ENCODE measurements at regions not wholly inside any gene's neighbourhood (a gene's known extent, or its start where the extent isn't known, plus 50 kb on each side); places are given as distances from the start of the nearest gene placed in this dataset.

DNA sequence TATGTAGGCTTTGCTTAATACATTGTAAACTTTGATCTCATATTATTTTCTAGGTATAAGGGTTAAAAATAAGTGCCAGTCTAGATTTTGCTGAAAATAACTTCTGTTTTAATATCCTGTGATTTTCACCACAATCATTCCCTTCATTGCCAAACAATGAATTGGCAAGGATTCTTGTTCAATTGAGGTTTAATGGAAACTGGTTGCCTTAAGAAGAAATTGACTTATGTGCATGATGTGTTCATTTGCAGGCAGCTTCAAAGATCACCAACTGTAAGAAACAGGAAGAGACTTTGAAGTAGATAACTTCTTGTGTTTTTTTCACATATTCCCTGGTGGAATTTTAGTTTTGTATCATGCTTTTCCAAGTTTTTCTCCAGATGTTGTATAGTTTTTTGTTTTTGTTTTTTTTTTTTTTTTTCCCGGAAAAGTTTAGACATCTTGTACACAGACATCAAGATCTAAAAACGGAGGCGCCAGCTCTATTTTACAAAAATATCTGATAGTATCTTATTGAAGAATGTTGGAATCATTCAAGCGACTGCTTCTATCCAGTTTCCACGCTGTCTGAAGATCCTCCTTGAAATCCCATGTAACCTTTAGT is 108.3 kb downstream of the POSTN start (continued):
- TF ChIP-seq, protein P1, sequence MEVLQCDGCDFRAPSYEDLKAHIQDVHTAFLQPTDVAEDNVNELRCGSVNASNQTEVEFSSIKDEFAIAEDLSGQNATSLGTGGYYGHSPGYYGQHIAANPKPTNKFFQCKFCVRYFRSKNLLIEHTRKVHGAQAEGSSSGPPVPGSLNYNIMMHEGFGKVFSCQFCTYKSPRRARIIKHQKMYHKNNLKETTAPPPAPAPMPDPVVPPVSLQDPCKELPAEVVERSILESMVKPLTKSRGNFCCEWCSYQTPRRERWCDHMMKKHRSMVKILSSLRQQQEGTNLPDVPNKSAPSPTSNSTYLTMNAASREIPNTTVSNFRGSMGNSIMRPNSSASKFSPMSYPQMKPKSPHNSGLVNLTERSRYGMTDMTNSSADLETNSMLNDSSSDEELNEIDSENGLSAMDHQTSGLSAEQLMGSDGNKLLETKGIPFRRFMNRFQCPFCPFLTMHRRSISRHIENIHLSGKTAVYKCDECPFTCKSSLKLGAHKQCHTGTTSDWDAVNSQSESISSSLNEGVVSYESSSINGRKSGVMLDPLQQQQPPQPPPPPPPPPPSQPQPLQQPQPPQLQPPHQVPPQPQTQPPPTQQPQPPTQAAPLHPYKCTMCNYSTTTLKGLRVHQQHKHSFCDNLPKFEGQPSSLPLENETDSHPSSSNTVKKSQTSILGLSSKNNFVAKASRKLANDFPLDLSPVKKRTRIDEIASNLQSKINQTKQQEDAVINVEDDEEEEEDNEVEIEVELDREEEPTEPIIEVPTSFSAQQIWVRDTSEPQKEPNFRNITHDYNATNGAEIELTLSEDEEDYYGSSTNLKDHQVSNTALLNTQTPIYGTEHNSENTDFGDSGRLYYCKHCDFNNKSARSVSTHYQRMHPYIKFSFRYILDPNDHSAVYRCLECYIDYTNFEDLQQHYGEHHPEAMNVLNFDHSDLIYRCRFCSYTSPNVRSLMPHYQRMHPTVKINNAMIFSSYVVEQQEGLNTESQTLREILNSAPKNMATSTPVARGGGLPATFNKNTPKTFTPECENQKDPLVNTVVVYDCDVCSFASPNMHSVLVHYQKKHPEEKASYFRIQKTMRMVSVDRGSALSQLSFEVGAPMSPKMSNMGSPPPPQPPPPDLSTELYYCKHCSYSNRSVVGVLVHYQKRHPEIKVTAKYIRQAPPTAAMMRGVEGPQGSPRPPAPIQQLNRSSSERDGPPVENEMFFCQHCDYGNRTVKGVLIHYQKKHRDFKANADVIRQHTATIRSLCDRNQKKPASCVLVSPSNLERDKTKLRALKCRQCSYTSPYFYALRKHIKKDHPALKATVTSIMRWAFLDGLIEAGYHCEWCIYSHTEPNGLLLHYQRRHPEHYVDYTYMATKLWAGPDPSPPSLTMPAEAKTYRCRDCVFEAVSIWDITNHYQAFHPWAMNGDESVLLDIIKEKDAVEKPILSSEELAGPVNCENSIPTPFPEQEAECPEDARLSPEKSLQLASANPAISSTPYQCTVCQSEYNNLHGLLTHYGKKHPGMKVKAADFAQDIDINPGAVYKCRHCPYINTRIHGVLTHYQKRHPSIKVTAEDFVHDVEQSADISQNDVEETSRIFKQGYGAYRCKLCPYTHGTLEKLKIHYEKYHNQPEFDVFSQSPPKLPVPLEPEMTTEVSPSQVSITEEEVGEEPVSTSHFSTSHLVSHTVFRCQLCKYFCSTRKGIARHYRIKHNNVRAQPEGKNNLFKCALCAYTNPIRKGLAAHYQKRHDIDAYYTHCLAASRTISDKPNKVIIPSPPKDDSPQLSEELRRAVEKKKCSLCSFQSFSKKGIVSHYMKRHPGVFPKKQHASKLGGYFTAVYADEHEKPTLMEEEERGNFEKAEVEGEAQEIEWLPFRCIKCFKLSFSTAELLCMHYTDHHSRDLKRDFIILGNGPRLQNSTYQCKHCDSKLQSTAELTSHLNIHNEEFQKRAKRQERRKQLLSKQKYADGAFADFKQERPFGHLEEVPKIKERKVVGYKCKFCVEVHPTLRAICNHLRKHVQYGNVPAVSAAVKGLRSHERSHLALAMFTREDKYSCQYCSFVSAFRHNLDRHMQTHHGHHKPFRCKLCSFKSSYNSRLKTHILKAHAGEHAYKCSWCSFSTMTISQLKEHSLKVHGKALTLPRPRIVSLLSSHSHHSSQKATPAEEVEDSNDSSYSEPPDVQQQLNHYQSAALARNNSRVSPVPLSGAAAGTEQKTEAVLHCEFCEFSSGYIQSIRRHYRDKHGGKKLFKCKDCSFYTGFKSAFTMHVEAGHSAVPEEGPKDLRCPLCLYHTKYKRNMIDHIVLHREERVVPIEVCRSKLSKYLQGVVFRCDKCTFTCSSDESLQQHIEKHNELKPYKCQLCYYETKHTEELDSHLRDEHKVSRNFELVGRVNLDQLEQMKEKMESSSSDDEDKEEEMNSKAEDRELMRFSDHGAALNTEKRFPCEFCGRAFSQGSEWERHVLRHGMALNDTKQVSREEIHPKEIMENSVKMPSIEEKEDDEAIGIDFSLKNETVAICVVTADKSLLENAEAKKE (CRISPR knock-in tag; IDR thresholded peaks at IDR 0.05) = no peak
- TF ChIP-seq CREB1 (CRISPR knock-in tag; IDR thresholded peaks at IDR 0.05; ENCODE audit: low read depth) (no peak), POLR2AphosphoS5 (IDR thresholded peaks at IDR 0.05; ENCODE audit: low read depth) (no peak), ZNF114 (CRISPR knock-in tag; IDR thresholded peaks at IDR 0.05) (no peak), NANOG (IDR thresholded peaks at IDR 0.05; ENCODE audit: borderline replicate concordance) (no peak), EZH2phosphoT487 (IDR thresholded peaks at IDR 0.05; ENCODE audit: unreplicated experiment) (no peak), STAT1 (IDR thresholded peaks at IDR 0.05; ENCODE audit: unreplicated experiment) (no peak), JUNB (IDR thresholded peaks at IDR 0.05; ENCODE audit: unreplicated experiment) (no peak)

DNA sequence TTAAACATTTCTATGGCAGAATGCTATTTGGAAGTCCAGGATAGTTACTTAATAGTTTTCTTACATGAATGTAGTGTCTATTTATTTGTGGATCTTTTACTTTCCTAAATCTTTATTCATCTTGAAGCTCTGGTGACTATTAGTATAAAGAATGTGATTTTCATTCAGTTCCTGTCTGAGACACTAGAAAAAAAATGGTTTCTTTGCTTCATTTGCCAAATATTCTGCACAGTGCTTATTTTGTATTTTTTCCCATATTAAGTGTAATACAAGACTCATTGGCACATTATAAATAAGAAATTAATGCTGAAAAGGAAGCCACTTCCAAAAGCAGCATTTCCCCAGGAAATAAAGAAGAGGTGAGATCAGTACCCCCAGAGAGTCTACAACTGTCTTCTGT is 109.8 kb downstream of the POSTN start:
- Histone ChIP-seq H3K27me3 (ENCODE audit: insufficient read depth) (no peaks in the 10 kb centered on the region), H3K79me2 (replicated peaks; ENCODE audit: insufficient read depth) (no peaks in the 10 kb centered on the region), H3K4me1 (ENCODE audit: insufficient read depth) (no peaks in the 10 kb centered on the region), H3K27ac (ENCODE audit: low read depth) (no peak overlapping the region), H2AFZ (no peak overlapping the region), H3K4me3 (no peak overlapping the region), H3K9me2 (ENCODE audit: insufficient read depth) (no peaks in the 10 kb centered on the region), H3K36me3 (ENCODE audit: insufficient read depth) (no peaks in the 10 kb centered on the region), H4K20me1 (replicated peaks; ENCODE audit: insufficient read depth) (no peaks in the 10 kb centered on the region), H3F3A (replicated peaks; ENCODE audit: low read depth) (no peaks in the 10 kb centered on the region), H3K4me2 (no peak overlapping the region)
- no peak for TF ChIP-seq STAT1 (IDR thresholded peaks at IDR 0.05; ENCODE audit: unreplicated experiment)
- no peak for DNase-seq (ENCODE audit: low spot score)
- no peak for ATAC-seq
- H3K27me3 Mint-ChIP-seq (ENCODE audit: insufficient read depth, low read depth, poor library complexity) = peaks cover 5% of the 10 kb centered on the region
- no peaks in the 10 kb centered on the region for H3K9me3 Mint-ChIP-seq
- no peaks in the 10 kb centered on the region for H3K36me3 Mint-ChIP-seq (ENCODE audit: low read depth)
- H3K4me3 Mint-ChIP-seq = no peak overlapping the region
- no peak overlapping the region for H3K27ac Mint-ChIP-seq
- peaks cover 6% of the 10 kb centered on the region; the same call in 2 of the 3 replicates for H3K4me1 Mint-ChIP-seq

Data from GM23338 (cell line).